SIG-M5 (cell line): ENCODE measurements at regions not wholly inside any gene's neighbourhood (a gene's known extent, or its start where the extent isn't known, plus 50 kb on each side); places are given as distances from the start of the nearest gene placed in this dataset.

Experiments
- DNase-seq: peaks from one replicate; lab custom pipeline; 2025; lab: John Stamatoyannopoulos, UW

DNA sequence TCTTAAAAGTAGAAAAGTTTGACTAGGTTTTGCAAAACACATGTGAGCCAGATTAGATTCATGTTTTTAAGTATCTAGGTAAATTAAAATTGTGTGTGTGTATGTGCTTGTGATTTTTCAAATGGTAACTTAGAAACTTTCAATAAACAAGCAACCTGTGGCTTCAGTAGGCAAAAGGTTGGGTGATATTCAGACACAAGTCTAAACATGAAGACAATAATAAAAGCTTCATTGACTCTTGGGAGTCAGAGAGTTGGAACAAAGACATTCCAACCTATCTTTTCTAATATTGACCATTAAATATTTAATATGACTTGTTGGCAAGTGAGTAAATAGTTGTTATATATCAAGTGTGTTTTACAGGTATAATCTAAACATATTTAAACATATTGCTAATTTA is 1049.6 kb upstream of the ADGRL4 start:
- no peak for DNase-seq

GRCh38 chr1:80054129-80054528 is 1047.6 kb upstream of the ADGRL4 start:
- no peak for DNase-seq

DNA sequence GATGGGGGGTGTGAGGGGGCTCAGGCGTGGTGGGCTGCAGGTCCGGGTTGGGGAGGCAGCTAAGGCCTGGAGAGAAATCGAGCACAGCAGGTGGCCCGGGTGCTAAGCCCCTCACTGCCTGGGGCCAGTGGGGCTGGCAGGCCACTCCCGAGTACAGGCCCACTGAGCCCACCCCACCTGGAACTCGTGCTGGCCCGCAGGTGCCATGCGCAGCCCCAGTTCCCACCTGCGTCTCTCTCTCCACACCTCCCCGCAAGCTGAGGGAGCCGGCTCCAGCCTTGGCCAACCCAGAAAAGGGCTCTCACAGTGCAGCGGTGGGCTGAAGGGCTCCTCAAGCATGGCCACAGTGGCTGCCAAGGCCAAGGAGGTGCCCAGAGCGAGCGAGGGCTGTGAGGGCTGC is 1047.1 kb upstream of the ADGRL4 start:
- no peak for DNase-seq

GRCh38 chr1:80050523-80050922 is 1044.0 kb upstream of the ADGRL4 start:
- no peak for DNase-seq

DNA sequence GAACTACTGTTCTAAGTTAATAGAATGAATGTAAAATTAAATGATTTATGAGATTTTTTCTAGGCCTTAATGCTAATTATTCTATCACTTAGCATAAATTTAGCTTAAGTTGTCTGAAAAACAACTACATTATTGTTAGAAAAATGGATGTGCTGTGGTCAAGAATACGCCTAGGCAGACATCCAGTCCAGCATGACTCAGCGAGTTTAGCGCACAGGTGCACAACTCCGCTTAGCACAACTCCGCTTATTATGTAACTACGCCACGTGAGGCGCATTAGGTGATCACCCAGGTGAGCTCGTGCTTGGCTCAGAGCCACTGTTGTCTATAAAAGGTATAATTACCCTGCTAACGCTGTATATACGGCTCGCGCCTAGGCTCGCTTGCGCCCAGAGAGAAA is 1043.6 kb upstream of the ADGRL4 start:
- DNase-seq: no peak

DNA sequence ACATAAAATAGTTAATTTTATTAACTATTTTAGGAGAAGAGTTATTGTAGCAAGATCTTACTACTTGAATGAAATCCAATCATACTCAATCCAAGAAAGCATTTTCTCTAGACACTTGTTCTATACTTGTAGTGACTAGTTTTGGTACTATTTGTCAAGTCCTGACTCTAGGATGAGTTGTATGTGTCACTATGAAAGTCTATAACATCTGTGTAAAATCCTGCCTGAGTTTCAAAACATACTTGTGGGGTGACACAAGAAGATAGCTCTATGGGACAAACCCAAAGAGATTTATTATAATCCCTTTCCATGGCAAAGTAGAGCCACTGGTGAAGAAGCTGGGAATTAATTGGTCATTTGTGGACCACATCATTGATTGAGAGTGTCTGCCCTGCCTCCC is 1042.2 kb upstream of the ADGRL4 start:
- DNase-seq: no peak

- DNase-seq: no peak
Observed at GRCh38 chr1:80047791-80048190, 1041.3 kb upstream of the ADGRL4 start.

GRCh38 chr1:80044662-80045061 is 1038.1 kb upstream of the ADGRL4 start:
- DNase-seq: no peak

DNA sequence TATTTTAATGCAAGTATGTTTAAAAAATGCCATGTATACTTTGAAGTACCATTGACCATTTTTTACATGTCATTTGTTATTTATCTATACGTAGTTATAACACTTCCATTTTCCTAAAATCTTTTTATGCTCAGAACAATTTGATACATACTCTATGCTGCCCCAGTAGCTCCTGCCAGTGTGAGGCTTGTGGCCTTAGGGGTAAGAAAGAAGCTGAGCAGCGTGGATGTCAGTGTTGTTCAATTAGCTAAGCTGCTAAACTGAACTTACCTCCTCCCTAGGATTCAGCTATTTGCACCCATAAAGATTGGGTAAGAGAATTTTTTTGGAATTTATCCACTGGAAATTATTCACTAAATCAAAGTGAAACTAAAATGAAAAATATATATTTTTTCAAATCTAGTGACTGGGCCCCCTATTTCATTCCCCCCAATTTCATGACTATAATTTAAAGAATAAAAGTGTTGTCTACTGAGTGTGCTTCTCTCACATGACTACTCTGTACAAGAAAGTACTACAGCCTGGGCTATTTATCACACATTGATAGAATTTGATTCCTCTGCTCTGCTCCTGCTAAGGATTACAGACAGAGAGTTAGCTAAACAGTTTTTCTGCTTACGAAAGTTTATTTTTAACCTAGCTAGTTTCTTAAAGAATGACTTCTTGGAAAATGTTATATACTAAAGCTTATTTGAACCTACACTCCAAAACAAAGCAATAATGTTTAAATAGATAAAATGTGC is 1030.3 kb upstream of the ADGRL4 start:
- no peak for DNase-seq

DNA sequence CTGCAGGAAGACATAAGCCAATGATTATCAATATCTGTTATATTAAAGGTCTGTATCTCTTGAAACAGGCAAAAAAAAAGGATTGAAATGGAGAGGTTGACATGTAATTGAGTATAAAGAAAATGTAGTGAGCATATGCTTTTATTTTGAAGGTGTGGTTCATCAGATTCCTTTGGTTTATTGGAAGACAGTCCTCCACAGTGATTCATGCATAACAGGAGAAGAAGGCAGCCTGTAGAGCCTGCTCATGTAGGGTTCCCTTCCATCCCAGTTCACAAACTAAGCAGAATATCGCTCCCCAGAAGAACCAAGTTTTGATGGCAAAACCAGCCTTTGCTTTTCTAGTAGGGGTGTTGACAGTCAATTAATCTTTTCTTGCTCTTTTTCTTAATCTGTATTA is 1016.8 kb upstream of the ADGRL4 start:
- no peak for DNase-seq

DNA sequence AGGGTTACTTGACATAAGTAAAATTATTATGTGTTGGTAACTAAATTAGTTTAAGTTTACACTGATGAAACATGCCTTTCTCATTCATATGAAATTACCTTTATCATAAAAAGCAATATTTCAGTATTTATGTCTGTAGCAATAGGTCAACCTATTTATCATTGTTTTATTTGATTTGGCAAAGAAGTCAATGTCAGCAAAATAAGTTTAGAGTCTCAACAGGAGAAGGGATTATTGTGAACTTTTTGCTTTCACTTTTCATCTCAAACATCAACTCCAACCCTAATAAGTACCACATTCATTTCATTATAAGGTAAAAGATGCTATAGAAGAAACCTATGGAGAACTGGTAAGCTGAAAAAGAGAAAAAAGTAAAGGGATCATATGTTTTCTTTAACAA is 1015.4 kb upstream of the ADGRL4 start:
- no peak for DNase-seq

DNA sequence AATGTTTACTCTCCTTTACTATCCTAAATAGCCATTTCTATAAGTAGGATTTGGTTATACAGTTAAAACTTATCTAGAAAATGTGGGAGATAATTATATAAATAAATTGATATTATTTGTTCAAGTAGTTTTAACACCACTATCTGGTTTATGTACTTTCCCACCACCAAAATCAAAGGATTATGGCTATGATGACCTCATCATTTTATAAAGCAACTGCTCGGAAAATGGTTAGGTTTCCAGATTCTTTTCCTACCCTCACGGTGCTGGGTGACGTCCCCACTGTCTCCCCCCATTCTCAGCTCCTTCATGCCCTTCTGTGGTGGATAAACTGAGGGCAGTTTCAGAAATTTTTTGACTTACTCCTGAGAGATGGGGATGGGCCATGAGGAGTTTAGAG is 1011.8 kb upstream of the ADGRL4 start:
- DNase-seq: no peak

GRCh38 chr1:80008934-80009333 is 1002.4 kb upstream of the ADGRL4 start:
- no peak for DNase-seq

DNA sequence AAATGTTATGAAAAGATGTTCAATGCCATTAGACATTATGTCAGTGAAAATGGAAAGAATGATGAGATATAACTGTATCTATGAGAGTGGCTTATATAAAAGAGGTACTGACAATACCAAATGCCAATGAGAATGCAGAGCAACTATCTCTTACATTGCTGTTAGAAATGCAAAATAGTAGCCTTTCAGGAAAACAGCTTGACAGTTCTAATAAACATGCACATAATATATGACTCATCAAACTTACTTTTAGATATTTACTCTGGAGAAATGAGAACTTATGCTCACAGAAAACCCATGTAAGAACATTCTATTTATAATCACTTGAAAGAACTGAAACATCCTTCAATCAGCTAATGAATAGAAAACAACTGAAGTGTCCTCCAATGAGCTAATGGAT is 996.7 kb upstream of the ADGRL4 start:
- DNase-seq: no peak

GRCh38 chr1:79988401-79988800 is 981.9 kb upstream of the ADGRL4 start:
- no peak for DNase-seq

DNA sequence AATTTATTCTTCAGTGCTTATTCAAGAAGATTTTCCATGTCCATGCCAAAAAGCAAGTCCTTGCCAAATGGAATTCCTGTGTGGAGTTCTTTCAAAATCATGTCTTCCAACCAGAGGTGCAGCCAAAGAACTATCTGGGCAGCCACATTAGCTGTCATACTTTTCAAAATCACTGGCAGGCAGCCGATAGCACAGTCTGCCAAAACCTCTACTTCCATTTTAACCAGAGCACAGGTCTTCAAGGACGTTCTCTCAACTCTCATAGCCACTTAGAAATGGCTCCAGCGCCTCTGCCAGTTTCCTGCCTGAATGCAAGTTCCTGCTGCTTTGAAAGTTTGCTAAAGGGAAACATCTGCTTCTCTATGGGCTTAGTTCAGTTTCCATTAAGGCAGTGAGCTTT is 975.7 kb upstream of the ADGRL4 start:
- no peak for DNase-seq

- no peak for DNase-seq
Observed at GRCh38 chr1:79981481-79981880, 975.0 kb upstream of the ADGRL4 start.

- no peak for DNase-seq
Observed at GRCh38 chr1:79979346-79979745, 972.8 kb upstream of the ADGRL4 start.

DNA sequence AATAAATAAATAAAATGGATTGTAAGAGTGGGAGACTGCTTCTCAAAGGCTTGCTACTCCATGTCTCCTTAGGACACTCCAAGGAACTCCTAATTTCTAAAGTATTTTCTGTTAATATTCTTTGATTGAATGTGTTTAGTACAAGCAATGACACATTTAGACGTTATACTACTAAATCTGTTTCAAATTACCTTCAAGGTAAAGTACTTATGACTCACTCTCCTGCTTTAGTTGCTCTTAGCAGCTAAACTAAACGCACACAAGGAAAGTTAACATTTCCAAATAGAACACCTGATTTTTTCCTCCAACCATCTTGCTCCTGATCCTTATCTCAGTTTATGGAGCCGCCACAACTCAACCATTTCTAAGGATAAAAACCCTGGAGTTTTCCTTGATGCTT is 969.8 kb upstream of the ADGRL4 start:
- DNase-seq: no peak

GRCh38 chr1:79974659-79975058 is 968.1 kb upstream of the ADGRL4 start:
- no peak for DNase-seq

GRCh38 chr1:79969886-79970285 is 963.4 kb upstream of the ADGRL4 start:
- no peak for DNase-seq

DNA sequence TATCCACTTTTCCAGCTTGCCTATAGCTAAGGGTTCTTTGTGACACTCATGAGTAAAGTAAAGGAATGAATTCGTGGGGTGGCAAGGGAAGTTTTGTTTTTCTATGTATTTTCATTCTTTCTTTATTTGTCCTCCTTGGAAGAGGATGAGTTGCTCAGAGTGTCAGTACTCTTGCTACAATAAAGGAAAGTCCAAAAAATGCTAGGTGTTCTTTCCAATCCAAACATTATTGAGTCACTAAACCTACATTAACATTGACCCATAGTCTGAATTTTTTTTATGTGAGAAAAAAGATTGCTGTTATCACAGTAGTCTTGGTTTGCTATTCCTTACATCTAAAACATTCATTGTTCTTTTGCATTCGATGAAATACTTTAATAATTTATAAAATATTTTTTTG is 959.9 kb upstream of the ADGRL4 start:
- DNase-seq: no peak

DNA sequence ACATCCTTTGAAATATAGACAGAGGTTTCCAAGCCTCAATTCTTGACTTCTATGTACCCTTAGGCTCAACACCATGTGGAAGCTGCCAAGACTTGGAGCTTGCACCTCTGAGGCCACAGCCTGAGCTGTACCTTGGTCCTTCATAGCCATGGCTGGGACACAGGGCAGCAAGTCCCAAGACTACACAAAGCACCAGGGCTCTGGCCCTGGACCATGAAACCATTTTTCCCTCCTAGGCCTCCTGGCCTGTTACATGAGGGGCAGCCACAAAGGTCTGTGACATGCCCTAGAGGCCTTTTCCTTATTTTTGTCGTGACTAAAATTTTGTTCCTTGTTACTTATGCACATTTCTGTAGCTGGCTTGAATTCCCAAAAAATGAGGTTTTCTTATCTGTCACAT is 953.1 kb upstream of the ADGRL4 start:
- no peak for DNase-seq

DNA sequence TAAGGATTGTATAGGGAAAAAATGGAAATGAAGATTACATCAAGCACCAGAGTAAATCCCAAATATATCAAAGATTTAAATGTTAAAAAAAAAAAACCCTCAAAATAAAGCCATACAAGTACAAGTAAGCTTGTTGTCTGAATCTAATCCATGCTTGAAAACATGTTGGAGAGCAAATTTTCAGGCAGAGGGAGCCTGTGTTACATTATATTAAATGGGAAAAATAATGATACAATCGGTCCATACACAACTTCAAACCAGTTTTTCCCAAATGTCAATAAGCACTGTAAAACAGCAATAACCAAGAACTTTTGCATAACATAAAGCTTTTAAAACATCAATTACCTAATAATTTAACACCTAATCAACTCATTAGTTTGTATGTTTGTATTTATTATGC is 949.4 kb upstream of the ADGRL4 start:
- DNase-seq: no peak

DNA sequence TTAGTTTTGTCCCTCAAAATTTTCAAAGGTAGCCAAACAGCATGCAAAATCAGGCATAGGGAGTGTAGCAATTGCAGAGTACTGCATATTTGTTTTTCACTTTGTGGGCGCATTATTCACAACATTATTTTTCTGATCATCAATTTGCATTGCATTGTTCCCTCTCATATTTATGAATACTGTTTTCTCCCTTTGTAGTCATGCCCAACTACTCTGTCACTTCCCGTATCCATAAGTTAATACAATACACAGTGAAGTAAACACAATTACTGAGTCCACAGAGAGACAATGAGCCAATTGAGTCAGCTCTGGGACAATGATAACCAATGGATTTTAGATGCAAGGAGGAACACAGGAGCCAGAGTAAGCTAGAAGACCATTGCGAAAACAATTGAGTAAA is 944.0 kb upstream of the ADGRL4 start:
- no peak for DNase-seq
